SK-N-MC (cell line): ENCODE measurements at regions not wholly inside any gene's neighbourhood (a gene's known extent, or its start where the extent isn't known, plus 50 kb on each side); places are given as distances from the start of the nearest gene placed in this dataset.

ENCODE experiments used
- DNase-seq: peaks from one replicate; pipeline ENCODE4 v3.0.0-alpha.2; 2011; ENCODE audit warnings: low read depth, low spot score
- H3K27ac ChIP-seq: fragments of 200-600 bp; sonication (generic); 2 replicates; pipeline ENCODE4 v1.5.1; 2016; ENCODE audit warnings: mixed run types
- H3K36me3 ChIP-seq: fragments of 200-600 bp; sonication (generic); 2 replicates; pipeline ENCODE4 v1.6.1; 2017; ENCODE audit warnings: antibody characterized with exemption, low read length, mixed read lengths; ENCODE audit not compliant: insufficient read depth
- H3K4me3 ChIP-seq: fragments of 200-600 bp; sonication (generic); 2 replicates; pipeline ENCODE4 v1.5.1; 2016
- H3K9ac ChIP-seq: fragments of 200-600 bp; sonication (generic); 2 replicates; pipeline ENCODE4 v1.8.0; 2017; ENCODE audit warnings: mixed run types, mixed read lengths; ENCODE audit not compliant: insufficient read length
- H3K9me3 ChIP-seq: fragments of 200-600 bp; sonication (generic); 2 replicates; pipeline ENCODE4 v1.6.1; 2017; ENCODE audit warnings: low read depth, mild to moderate bottlenecking, antibody characterized with exemption, low read length, moderate library complexity, mixed read lengths
- EZH2 ChIP-seq: fragments of 200-600 bp; sonication (generic); IDR thresholded peaks from one replicate; pipeline ENCODE4 v1.6.1; 2017; ENCODE audit warnings: antibody characterized with exemption
- FOXP2 ChIP-seq: optimal IDR thresholded peaks from 2 replicates; pipeline ENCODE3; 2011; ENCODE audit warnings: mild to moderate bottlenecking, moderate library complexity; ENCODE audit not compliant: insufficient read depth; ENCODE audit errors: extremely low read length, control extremely low read depth
- POLR2AphosphoS5 ChIP-seq: IDR thresholded peaks from 2 replicates; pipeline ENCODE4 v1.6.1; 2012; ENCODE audit warnings: mild to moderate bottlenecking, low read depth, low read length, borderline replicate concordance

GRCh38 chr5:88553136-88553875 lies 284.7 kb upstream of the TMEM161B start:
- Histone ChIP-seq H3K4me3 (no peak overlapping the region), H3K9ac (no peak overlapping the region), H3K27ac (no peak overlapping the region), H3K9me3 (no peaks in the 10 kb centered on the region), H3K36me3 (no peaks in the 10 kb centered on the region)
- TF ChIP-seq EZH2: no peak
- TF ChIP-seq FOXP2: no peak
- no peak for TF ChIP-seq POLR2AphosphoS5
- DNase-seq: no peak

GRCh38 chr5:88552426-88552825 lies 283.8 kb upstream of the TMEM161B start:
- H3K4me3 ChIP-seq: no peak overlapping the region
- DNase-seq: no peak
- TF ChIP-seq EZH2 (no peak), POLR2AphosphoS5 (no peak), FOXP2 (no peak)
- no peak overlapping the region for H3K9ac ChIP-seq
- H3K27ac ChIP-seq: no peak overlapping the region
- no peaks in the 10 kb centered on the region for H3K9me3 ChIP-seq
- no peaks in the 10 kb centered on the region for H3K36me3 ChIP-seq

GRCh38 chr5:88551724-88552345 lies 283.2 kb upstream of the TMEM161B start:
- no peak overlapping the region for H3K9ac ChIP-seq
- TF ChIP-seq POLR2AphosphoS5: no peak
- TF ChIP-seq FOXP2: no peak
- TF ChIP-seq EZH2: no peak

GRCh38 chr5:88550736-88551135 lies 282.1 kb upstream of the TMEM161B start:
- Histone ChIP-seq H3K9ac (no peak overlapping the region), H3K9me3 (no peaks in the 10 kb centered on the region), H3K36me3 (no peaks in the 10 kb centered on the region), H3K27ac (no peak overlapping the region), H3K4me3 (no peak overlapping the region)
- TF ChIP-seq POLR2AphosphoS5: no peak
- no peak for TF ChIP-seq EZH2
- TF ChIP-seq FOXP2: no peak
- no peak for DNase-seq

More at GRCh38 chr5:88551724-88552345, 283.2 kb upstream of the TMEM161B start:
- H3K4me3 ChIP-seq: no peak overlapping the region
- DNase-seq: no peak
- H3K36me3 ChIP-seq: no peaks in the 10 kb centered on the region
- no peaks in the 10 kb centered on the region for H3K9me3 ChIP-seq
- no peak overlapping the region for H3K27ac ChIP-seq

- no peak for DNase-seq
- Histone ChIP-seq H3K27ac (no peak overlapping the region), H3K9ac (no peak overlapping the region), H3K36me3 (no peaks in the 10 kb centered on the region), H3K4me3 (no peak overlapping the region), H3K9me3 (no peaks in the 10 kb centered on the region)
- TF ChIP-seq POLR2AphosphoS5 (no peak), FOXP2 (no peak), EZH2 (no peak)
Observed at GRCh38 chr5:88548136-88548805, 279.6 kb upstream of the TMEM161B start.

GRCh38 chr5:88545338-88545737 lies 276.7 kb upstream of the TMEM161B start:
- TF ChIP-seq FOXP2: no peak
- TF ChIP-seq POLR2AphosphoS5: no peak
- TF ChIP-seq EZH2: no peak
- Histone ChIP-seq H3K9me3 (no peaks in the 10 kb centered on the region), H3K4me3 (no peak overlapping the region), H3K36me3 (no peaks in the 10 kb centered on the region), H3K9ac (no peak overlapping the region), H3K27ac (no peak overlapping the region)
- no peak for DNase-seq

- Histone ChIP-seq H3K9me3 (no peaks in the 10 kb centered on the region), H3K27ac (no peak overlapping the region), H3K4me3 (no peak overlapping the region), H3K36me3 (no peaks in the 10 kb centered on the region), H3K9ac (no peak overlapping the region)
- no peak for DNase-seq
- no peak for TF ChIP-seq POLR2AphosphoS5
- no peak for TF ChIP-seq EZH2
- TF ChIP-seq FOXP2: no peak
Observed at GRCh38 chr5:88544671-88545070, 276.0 kb upstream of the TMEM161B start.

GRCh38 chr5:88544136-88544645 lies 275.5 kb upstream of the TMEM161B start:
- no peak overlapping the region for H3K9ac ChIP-seq
- H3K9me3 ChIP-seq: no peaks in the 10 kb centered on the region
- TF ChIP-seq POLR2AphosphoS5: no peak
- TF ChIP-seq FOXP2: no peak
- TF ChIP-seq EZH2: no peak
- H3K36me3 ChIP-seq: no peaks in the 10 kb centered on the region
- H3K27ac ChIP-seq: no peak overlapping the region
- no peak overlapping the region for H3K4me3 ChIP-seq
- DNase-seq: no peak
